Tibial nerve (tissue), 3 donors: ENCODE measurements at regions not wholly inside any gene's neighbourhood (a gene's known extent, or its start where the extent isn't known, plus 50 kb on each side); places are given as distances from the start of the nearest gene placed in this dataset.

Experiments used
- CTCF ChIP-seq, 5 experiments: fragments of 200-600 bp in 3 of 5; fragments of 450-650 bp in 2 of 5; sonication (generic) in 3 of 5; IDR thresholded peaks; one replicate each; pipeline ENCODE4 v1.5.1; 2016 to 2019; ENCODE audit warnings: antibody characterized with exemption in 5 of 5, mild to moderate bottlenecking in 3 of 5, moderate library complexity in 2 of 5
- POLR2A ChIP-seq, 2 donors: fragments of 450-650 bp; IDR thresholded peaks; one replicate each; pipeline ENCODE4 v1.6.1; 2017; ENCODE audit warnings: antibody characterized with exemption in 2 of 2, mild to moderate bottlenecking in 2 of 2, moderate library complexity in 2 of 2

DNA sequence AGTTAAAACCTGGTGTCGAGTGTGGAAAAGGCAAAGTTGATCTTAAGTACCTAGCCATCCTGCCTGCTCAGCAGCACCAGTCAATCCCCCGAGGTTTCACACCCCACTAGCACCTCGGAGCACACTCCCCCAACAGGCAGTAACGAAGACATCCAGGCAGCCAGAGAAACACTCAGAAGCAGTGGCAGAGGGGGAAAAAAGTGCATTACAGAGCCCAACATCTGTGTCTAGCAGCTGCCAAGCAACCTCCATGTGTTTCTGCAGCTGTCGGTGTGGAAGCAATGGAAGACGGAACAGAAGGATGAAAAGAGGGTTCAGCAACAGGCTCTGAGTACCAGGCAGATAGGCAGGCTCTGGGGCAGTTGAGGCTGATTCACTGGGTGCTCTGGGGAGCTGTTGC lies 73.4 kb upstream of the PROX1 start:
- TF ChIP-seq CTCF (IDR thresholded peaks at IDR 0.05) (no peak), POLR2A (IDR thresholded peaks at IDR 0.05) (no peak)
